WTC11 (cell line): ENCODE measurements at regions not wholly inside any gene's neighbourhood (a gene's known extent, or its start where the extent isn't known, plus 50 kb on each side); places are given as distances from the start of the nearest gene placed in this dataset.

ENCODE experiments used
- ATAC-seq: fragments of 200-7000 bp; cut with Tn5 transposase; 2 replicates; pipeline ENCODE4 v1.10.0; 2021; ENCODE audit warnings: mild to moderate bottlenecking, moderate library complexity
- CTCF ChIA-PET: fragments of 300-600 bp; sonication (Branson Sonifier 250); formaldehyde crosslinking; loops from one replicate; lab custom pipeline; 2021; ENCODE audit warnings: antibody characterized with exemption; lab: Charles Lee
- POLR2A ChIA-PET: fragments of 350-600 bp; sonication (Branson Sonifier 250); formaldehyde crosslinking; loops from one replicate; lab custom pipeline; 2021; ENCODE audit warnings: antibody characterized with exemption; lab: Charles Lee
- DNase-seq: peaks from one replicate; pipeline ENCODE4 v3.0.0; 2021; ENCODE audit warnings: low spot score
- H3K27ac Mint-ChIP-seq: 2 replicates; pipeline ENCODE4 v1.8.0; 2021; ENCODE audit warnings: mixed read lengths
- H3K27me3 Mint-ChIP-seq: 2 replicates; pipeline ENCODE4 v1.8.0; 2021; ENCODE audit warnings: low read depth, mild to moderate bottlenecking, moderate library complexity, mixed read lengths
- H3K36me3 Mint-ChIP-seq: 2 replicates; pipeline ENCODE4 v1.8.0; 2021; ENCODE audit warnings: mixed read lengths
- H3K4me1 Mint-ChIP-seq: 2 replicates; pipeline ENCODE4 v1.8.0; 2022; ENCODE audit warnings: mixed read lengths
- H3K4me3 Mint-ChIP-seq: 2 replicates; pipeline ENCODE4 v1.8.0; 2021; ENCODE audit warnings: mild to moderate bottlenecking, moderate library complexity, mixed read lengths
- H3K9me3 Mint-ChIP-seq: 2 replicates; pipeline ENCODE4 v1.8.0; 2021; ENCODE audit warnings: mixed read lengths
- ATF6 ChIP-seq: sonication (generic); formaldehyde crosslinking; IDR thresholded peaks from 2 replicates; pipeline ENCODE4 v1.8.1; 2023; ENCODE audit warnings: mild to moderate bottlenecking, missing genetic modification reagents
- CBFB ChIP-seq: sonication (generic); formaldehyde crosslinking; IDR thresholded peaks from 2 replicates; pipeline ENCODE4 v1.8.1; 2022; ENCODE audit warnings: mild to moderate bottlenecking, low read depth, missing genetic modification reagents
- CREB1 ChIP-seq: sonication (generic); formaldehyde crosslinking; IDR thresholded peaks from 2 replicates; pipeline ENCODE4 v1.8.0; 2023; ENCODE audit warnings: mild to moderate bottlenecking, missing genetic modification reagents
- GRHL2 ChIP-seq: fragments of 250-450 bp; sonication (Bioruptor Pico); IDR thresholded peaks from 2 replicates; pipeline ENCODE4 v1.8.0; 2022; ENCODE audit warnings: mild to moderate bottlenecking, moderate library complexity; ENCODE audit not compliant: insufficient replicate concordance, severe bottlenecking
- GTF2I ChIP-seq: fragments of 250-450 bp; sonication (Bioruptor Pico); conservative IDR thresholded peaks from 2 replicates; pipeline ENCODE4 v1.4.0; 2021; ENCODE audit warnings: mild to moderate bottlenecking
- JAZF1 ChIP-seq: fragments of 250-450 bp; sonication (Bioruptor Pico); IDR thresholded peaks from 2 replicates; pipeline ENCODE4 v1.9.0; 2021; ENCODE audit warnings: moderate library complexity, mild to moderate bottlenecking, inconsistent platforms
- PRRX2 ChIP-seq: fragments of 250-450 bp; sonication (Bioruptor Pico); IDR thresholded peaks from 2 replicates; pipeline ENCODE4 v1.8.0; 2021; ENCODE audit warnings: mild to moderate bottlenecking
- RORB ChIP-seq: fragments of 250-450 bp; sonication (Bioruptor Pico); IDR thresholded peaks from 2 replicates; pipeline ENCODE4 v1.9.0; 2021; ENCODE audit warnings: mild to moderate bottlenecking
- ZNF232 ChIP-seq: sonication (generic); formaldehyde crosslinking; IDR thresholded peaks from 2 replicates; pipeline ENCODE4 v1.8.0; 2022; ENCODE audit warnings: mild to moderate bottlenecking, missing genetic modification reagents
- ZNF416 ChIP-seq: fragments of 250-450 bp; sonication (Bioruptor Pico); IDR thresholded peaks from 2 replicates; pipeline ENCODE4 v1.9.0; 2021; ENCODE audit warnings: mild to moderate bottlenecking, inconsistent platforms
- ZNF423 ChIP-seq: fragments of 250-450 bp; sonication (Bioruptor Pico); IDR thresholded peaks from 2 replicates; pipeline ENCODE4 v2.1.2; 2022; ENCODE audit warnings: mild to moderate bottlenecking, moderate library complexity
- TF ChIP-seq, protein P1 (sequence below): sonication (generic); formaldehyde crosslinking; IDR thresholded peaks from 2 replicates; pipeline ENCODE4 v1.8.0; 2022; ENCODE audit warnings: missing genetic modification reagents
- TF ChIP-seq, protein P2 (sequence below): fragments of 250-450 bp; sonication (Bioruptor Pico); IDR thresholded peaks from 2 replicates; pipeline ENCODE4 v1.8.0; 2021; ENCODE audit warnings: mild to moderate bottlenecking
- TF ChIP-seq, protein P3 (sequence below): sonication (generic); formaldehyde crosslinking; IDR thresholded peaks from 2 replicates; pipeline ENCODE4 v1.8.1; 2022; ENCODE audit warnings: low read depth, mild to moderate bottlenecking, moderate library complexity, missing genetic modification reagents, borderline replicate concordance
- TF ChIP-seq, protein P4 (sequence below): fragments of 250-450 bp; sonication (Bioruptor Pico); IDR thresholded peaks from 2 replicates; pipeline ENCODE4 v1.9.0; 2021; ENCODE audit warnings: mild to moderate bottlenecking, borderline replicate concordance
- TF ChIP-seq, protein P5 (sequence below): fragments of 250-450 bp; sonication (Bioruptor Pico); IDR thresholded peaks from 2 replicates; pipeline ENCODE4 v1.9.0; 2021; ENCODE audit warnings: moderate library complexity, mild to moderate bottlenecking, inconsistent platforms, borderline replicate concordance

DNA sequence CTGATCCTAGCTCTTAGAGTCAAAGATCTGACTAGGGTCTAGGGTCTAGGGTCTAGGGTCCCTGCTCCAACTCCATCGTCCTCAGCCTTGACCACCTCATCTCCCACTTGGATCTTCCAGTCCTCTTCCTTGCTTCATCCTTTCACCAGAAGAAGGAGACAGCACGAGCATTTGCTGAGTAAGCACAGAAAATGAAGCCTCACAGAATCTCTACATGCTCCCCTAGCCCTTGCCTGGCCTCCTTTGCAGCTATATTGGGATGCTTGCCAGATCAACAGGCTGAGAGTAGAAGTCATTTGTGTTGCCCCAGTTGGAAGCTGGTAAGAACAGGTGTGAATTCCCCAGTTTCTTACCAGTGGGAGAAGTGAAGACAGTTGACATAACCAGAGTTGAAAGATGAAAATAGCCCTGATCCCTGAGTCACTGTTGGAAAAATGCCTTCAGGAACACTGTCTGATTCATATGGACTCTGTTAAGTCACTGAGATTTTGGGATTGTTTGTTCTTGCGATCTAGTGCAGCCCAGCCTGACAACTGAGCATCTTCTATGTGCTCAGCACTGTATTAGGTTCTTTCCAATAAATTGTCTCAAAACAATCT lies 552.5 kb downstream of the INSC start (continued):
- TF ChIP-seq GTF2I (CRISPR knock-in tag) (no peak), CREB1 (no peak)
- TF ChIP-seq, protein P1, sequence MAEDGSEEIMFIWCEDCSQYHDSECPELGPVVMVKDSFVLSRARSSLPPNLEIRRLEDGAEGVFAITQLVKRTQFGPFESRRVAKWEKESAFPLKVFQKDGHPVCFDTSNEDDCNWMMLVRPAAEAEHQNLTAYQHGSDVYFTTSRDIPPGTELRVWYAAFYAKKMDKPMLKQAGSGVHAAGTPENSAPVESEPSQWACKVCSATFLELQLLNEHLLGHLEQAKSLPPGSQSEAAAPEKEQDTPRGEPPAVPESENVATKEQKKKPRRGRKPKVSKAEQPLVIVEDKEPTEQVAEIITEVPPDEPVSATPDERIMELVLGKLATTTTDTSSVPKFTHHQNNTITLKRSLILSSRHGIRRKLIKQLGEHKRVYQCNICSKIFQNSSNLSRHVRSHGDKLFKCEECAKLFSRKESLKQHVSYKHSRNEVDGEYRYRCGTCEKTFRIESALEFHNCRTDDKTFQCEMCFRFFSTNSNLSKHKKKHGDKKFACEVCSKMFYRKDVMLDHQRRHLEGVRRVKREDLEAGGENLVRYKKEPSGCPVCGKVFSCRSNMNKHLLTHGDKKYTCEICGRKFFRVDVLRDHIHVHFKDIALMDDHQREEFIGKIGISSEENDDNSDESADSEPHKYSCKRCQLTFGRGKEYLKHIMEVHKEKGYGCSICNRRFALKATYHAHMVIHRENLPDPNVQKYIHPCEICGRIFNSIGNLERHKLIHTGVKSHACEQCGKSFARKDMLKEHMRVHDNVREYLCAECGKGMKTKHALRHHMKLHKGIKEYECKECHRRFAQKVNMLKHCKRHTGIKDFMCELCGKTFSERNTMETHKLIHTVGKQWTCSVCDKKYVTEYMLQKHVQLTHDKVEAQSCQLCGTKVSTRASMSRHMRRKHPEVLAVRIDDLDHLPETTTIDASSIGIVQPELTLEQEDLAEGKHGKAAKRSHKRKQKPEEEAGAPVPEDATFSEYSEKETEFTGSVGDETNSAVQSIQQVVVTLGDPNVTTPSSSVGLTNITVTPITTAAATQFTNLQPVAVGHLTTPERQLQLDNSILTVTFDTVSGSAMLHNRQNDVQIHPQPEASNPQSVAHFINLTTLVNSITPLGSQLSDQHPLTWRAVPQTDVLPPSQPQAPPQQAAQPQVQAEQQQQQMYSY (CRISPR knock-in tag): no peak

- Mint-ChIP-seq H3K27me3 (no peaks in the 10 kb centered on the region; the same call in 1 of the 2 replicates), H3K9me3 (peaks cover 16% of the 10 kb centered on the region), H3K27ac (no peak overlapping the region), H3K4me3 (no peak overlapping the region), H3K4me1 (peaks cover 8% of the 10 kb centered on the region), H3K36me3 (no peaks in the 10 kb centered on the region)
- ChIA-PET POLR2A (no interaction called here), CTCF (no interaction called here)
- TF ChIP-seq, protein P2, sequence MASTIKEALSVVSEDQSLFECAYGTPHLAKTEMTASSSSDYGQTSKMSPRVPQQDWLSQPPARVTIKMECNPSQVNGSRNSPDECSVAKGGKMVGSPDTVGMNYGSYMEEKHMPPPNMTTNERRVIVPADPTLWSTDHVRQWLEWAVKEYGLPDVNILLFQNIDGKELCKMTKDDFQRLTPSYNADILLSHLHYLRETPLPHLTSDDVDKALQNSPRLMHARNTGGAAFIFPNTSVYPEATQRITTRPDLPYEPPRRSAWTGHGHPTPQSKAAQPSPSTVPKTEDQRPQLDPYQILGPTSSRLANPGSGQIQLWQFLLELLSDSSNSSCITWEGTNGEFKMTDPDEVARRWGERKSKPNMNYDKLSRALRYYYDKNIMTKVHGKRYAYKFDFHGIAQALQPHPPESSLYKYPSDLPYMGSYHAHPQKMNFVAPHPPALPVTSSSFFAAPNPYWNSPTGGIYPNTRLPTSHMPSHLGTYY (CRISPR knock-in tag): no peak
- no peak for TF ChIP-seq RORB
- no peak for ATAC-seq
- DNase-seq: no peak
Measured at GRCh38 chr11:15668718-15669117, 554.0 kb downstream of the INSC start.

DNA sequence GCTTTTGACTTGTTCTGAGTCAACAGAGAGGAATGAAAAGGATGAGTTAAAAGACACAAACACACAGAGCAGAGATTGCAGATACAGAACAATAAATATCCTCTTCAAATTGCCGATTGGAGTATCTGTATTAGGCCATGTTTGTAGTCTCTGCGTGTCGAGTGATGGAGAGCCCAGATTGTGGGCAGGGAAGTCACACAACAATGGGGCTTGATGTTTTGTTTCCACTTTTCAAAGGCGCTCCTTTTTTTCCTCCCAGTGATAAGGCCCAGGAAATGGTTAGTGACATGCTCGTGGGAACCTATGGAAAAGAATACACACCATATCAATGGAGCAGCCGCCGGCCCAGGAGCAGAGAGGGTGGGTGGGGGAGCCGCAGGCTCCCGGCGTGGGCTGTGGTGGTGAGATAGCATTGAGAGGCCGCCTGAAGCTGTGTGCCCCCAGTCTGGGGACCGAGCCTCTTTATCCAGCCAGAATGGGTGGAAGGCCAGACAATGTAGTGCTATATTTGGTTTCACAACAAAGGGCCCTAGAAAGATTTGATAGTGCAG lies 555.9 kb downstream of the INSC start:
- H3K4me3 Mint-ChIP-seq: no peak overlapping the region

DNA sequence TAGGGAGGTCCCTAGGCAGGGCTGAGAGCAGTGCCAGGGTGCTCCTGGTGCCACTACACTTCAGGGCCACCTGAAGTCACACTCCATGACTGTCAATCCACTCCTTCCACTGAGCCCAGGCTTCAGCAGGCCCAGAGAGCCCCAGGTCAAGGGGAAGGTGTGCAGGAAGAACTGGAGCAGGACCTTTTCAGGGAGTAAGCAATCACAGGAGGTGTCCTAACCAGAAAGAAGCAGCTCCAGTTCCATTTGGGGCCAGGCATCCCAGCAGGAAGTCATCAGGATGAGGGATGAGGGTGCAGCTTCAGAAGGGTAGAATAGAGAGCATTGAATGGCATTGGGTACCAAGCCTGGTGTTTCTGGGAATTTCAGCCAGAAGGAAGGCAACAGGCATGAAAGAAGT lies 556.5 kb downstream of the INSC start:
- no peak for DNase-seq
- Mint-ChIP-seq H3K4me1 (no peaks in the 10 kb centered on the region), H3K27ac (no peak overlapping the region), H3K4me3 (no peak overlapping the region), H3K27me3 (no peaks in the 10 kb centered on the region), H3K9me3 (peaks cover 23% of the 10 kb centered on the region), H3K36me3 (peaks cover 2% of the 10 kb centered on the region; the same call in 1 of the 2 replicates)
- ChIA-PET POLR2A (no interaction called here), CTCF (interaction anchor here (1.0 kb wide), 1 partner anchor 21 kb away, joined by 3 read pairs; no protein-coding TSS in a partner anchor)
- no peak for ATAC-seq
- TF ChIP-seq, protein P3, sequence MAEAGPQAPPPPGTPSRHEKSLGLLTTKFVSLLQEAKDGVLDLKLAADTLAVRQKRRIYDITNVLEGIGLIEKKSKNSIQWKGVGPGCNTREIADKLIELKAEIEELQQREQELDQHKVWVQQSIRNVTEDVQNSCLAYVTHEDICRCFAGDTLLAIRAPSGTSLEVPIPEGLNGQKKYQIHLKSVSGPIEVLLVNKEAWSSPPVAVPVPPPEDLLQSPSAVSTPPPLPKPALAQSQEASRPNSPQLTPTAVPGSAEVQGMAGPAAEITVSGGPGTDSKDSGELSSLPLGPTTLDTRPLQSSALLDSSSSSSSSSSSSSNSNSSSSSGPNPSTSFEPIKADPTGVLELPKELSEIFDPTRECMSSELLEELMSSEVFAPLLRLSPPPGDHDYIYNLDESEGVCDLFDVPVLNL (CRISPR knock-in tag): no peak
- TF ChIP-seq, protein P4, sequence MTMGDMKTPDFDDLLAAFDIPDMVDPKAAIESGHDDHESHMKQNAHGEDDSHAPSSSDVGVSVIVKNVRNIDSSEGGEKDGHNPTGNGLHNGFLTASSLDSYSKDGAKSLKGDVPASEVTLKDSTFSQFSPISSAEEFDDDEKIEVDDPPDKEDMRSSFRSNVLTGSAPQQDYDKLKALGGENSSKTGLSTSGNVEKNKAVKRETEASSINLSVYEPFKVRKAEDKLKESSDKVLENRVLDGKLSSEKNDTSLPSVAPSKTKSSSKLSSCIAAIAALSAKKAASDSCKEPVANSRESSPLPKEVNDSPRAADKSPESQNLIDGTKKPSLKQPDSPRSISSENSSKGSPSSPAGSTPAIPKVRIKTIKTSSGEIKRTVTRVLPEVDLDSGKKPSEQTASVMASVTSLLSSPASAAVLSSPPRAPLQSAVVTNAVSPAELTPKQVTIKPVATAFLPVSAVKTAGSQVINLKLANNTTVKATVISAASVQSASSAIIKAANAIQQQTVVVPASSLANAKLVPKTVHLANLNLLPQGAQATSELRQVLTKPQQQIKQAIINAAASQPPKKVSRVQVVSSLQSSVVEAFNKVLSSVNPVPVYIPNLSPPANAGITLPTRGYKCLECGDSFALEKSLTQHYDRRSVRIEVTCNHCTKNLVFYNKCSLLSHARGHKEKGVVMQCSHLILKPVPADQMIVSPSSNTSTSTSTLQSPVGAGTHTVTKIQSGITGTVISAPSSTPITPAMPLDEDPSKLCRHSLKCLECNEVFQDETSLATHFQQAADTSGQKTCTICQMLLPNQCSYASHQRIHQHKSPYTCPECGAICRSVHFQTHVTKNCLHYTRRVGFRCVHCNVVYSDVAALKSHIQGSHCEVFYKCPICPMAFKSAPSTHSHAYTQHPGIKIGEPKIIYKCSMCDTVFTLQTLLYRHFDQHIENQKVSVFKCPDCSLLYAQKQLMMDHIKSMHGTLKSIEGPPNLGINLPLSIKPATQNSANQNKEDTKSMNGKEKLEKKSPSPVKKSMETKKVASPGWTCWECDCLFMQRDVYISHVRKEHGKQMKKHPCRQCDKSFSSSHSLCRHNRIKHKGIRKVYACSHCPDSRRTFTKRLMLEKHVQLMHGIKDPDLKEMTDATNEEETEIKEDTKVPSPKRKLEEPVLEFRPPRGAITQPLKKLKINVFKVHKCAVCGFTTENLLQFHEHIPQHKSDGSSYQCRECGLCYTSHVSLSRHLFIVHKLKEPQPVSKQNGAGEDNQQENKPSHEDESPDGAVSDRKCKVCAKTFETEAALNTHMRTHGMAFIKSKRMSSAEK (CRISPR knock-in tag): no peak
- TF ChIP-seq ZNF416 (no peak), GRHL2 (no peak)

More for the DNA sequence above, 555.9 kb downstream of the INSC start:
- Mint-ChIP-seq H3K9me3 (peaks cover 19% of the 10 kb centered on the region), H3K27ac (no peak overlapping the region), H3K4me1 (no peaks in the 10 kb centered on the region), H3K27me3 (no peaks in the 10 kb centered on the region), H3K36me3 (no peaks in the 10 kb centered on the region)
- no peak for TF ChIP-seq JAZF1 (CRISPR knock-in tag)
- no peak for TF ChIP-seq ZNF423 (CRISPR knock-in tag)
- TF ChIP-seq PRRX2: no peak
- TF ChIP-seq CBFB: no peak
- TF ChIP-seq ATF6 (CRISPR knock-in tag): no peak
- TF ChIP-seq ZNF232 (CRISPR knock-in tag): no peak
- TF ChIP-seq, protein P5, sequence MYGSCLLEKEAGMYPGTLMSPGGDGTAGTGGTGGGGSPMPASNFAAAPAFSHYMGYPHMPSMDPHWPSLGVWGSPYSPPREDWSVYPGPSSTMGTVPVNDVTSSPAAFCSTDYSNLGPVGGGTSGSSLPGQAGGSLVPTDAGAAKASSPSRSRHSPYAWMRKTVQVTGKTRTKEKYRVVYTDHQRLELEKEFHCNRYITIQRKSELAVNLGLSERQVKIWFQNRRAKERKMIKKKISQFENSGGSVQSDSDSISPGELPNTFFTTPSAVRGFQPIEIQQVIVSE (CRISPR knock-in tag): no peak
- POLR2A ChIA-PET: no interaction called here
- DNase-seq: no peak
- no peak for ATAC-seq
- CTCF ChIA-PET: interaction anchor here (1.0 kb wide), 1 partner anchor 21 kb away, joined by 3 read pairs; no protein-coding TSS in a partner anchor
